ENCODE measurements at regions not wholly inside any gene's neighbourhood (a gene's known extent, or its start where the extent isn't known, plus 50 kb on each side); places are given as distances from the start of the nearest gene placed in this dataset.
A peak's percentile ranks its signal among the peaks of the same experiment; 100 is the strongest.
"Not testable (repeated sequence)": the region's sequence is repeated elsewhere in the genome, so short reads cannot be mapped to it uniquely, and the experiment has no call there.

DNA sequence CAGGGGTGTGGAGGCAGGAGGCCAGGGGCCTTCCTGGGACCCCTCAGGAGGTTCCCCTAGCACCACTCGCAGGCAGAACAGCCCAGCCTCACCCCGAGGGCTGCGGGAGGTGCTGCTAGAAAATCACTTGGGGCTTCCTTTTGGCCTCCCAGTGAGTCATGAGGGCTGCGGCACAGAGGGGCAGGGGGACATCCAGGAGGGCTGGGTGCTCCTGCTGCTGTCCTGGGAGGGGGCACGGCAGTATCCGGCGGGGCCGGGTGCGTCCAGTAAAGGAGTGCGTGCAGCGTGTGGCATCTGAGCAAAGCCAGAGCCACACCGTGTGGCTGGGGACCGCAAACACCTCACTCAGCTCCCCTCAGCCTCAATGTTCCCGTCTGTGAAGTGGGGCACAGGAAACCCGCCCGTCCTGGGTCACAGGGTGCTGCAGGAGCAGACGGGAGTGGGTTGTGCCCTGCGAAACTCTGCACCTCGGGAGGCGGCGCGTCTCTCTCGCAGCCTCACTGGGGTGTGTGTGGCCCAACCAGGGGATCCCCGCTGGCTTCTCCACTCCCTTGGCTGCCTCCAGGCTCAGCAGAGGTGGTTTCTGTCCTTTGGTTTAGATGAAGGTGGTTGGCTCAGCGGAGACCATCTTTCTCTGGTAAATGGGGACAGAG is 117.3 kb upstream of the ZNF469 start:
- DNase-seq (ENCODE audit: low read depth, low spot score) = not testable (repeated sequence)

DNA sequence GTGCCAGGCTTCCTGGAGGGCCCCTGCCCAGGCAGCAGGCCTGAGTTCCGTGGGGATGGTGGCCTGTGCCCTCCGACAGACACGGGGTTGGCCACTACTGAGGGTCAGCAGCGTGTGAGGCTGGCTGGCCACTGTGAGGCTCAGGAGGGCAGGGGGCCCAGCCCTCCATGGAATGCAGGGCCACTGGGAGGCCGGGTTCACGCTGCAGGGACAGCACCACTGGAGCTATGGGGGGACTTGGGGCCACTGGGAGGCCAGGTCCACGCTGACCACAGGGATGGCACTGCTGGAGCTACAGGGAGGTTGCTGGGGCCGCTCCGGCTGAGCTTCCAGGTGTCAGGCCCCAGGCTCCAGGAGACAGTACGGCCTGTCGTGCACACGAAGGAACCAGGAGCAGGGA is 116.7 kb upstream of the ZNF469 start:
- DNase-seq (ENCODE audit: low read depth, low spot score) = not testable (repeated sequence)

DNA sequence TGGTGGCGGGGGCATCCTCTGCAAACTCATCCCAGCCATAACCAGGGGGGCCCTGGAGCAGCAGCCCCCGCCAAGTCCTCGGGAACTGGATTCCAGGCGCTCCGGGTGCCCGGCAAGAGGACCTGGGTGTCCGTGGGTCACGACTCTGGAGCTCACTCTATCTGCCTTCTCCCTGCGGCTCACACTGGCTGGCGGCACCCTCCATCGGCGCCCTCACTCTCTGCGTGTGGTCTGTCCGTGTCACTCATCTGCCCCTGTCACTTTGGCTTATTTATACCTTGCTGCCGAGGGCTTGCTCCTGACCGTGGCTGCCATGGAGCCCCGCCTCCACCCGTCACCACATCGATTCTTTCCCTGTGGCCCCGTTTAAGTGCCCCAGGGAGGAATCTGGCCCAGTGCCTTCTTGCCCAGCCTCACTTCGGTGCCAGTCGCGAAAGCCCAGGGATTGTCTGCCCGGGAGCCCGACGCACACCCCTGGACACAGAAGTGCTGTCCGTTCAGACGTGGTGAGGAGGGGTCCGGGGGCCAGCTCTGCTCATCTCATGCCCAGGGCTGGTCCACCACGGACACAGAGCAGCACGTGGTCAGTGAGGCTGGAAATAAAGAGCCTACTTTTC is 115.7 kb upstream of the ZNF469 start:
- not testable (repeated sequence) for DNase-seq (ENCODE audit: low read depth, low spot score)

DNA sequence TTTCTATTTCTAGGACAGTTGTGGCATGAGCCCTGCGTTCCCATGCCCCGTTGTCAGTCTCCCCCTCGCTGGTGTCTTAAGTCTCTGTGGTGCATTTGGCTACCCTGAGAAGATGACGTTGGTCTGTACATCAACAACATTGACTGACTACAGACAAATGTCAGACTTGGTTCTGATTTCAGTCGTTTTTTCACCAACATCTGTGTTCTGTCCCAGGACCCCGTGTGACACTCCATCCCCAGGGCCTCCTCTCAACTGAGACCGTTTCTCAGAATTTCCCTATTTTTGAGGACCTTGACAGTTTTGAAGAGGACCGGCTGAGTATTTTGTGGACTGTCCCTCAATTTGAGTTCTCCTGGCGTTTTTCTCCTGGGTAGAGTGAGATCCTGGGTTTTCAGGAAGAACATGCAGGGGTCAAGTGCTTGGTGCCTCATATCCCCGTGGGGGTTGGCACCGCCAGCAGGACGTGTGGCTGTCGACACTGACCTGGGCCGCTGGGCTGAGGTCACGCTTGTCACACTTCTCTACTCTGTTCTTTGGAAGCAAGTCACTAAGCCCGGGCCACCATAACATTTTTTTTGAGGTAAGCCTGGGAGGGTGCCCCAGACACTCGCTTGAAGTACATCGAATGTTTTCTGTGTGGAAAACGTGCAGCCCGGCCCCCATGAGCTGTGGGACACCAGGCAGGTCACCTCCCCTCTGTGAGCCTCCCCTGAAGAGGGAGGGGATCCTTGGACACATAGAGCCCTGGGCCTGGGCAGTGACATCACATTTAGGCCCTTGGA is 114.4 kb upstream of the ZNF469 start:
- DNase-seq (ENCODE audit: low read depth, low spot score) = not testable (repeated sequence)

DNA sequence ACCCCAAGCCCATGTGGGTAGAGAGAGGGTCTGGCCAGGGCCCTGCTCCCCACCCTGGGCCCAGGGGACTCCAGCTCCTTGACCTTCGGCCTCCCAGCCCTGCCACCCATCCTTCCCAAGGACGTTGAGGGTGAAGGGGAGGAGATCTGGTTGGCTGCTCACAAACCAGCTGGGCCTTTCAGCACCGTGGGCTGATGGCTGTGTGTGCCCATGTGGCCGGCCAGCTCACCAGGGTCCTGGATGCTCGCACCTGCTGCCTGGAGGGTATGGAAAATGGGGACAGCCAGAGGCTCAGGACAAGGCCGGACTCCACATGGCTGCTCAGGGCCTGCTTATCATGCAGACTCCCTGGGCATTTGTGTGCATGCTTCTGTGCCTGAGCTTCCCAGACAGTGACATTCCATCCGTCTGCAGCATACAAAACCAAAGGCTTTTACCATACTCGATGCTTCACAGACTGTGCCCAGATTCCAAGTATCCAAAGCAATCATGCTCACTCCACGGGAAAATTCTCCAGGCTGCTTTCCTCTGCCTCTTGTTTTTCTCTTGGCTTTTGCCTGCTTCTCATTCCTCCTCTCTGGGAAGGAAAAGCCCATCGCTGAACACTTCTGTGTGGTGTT is 112.5 kb upstream of the ZNF469 start:
- DNase-seq (ENCODE audit: low read depth, low spot score) = peak; percentile 63

DNA sequence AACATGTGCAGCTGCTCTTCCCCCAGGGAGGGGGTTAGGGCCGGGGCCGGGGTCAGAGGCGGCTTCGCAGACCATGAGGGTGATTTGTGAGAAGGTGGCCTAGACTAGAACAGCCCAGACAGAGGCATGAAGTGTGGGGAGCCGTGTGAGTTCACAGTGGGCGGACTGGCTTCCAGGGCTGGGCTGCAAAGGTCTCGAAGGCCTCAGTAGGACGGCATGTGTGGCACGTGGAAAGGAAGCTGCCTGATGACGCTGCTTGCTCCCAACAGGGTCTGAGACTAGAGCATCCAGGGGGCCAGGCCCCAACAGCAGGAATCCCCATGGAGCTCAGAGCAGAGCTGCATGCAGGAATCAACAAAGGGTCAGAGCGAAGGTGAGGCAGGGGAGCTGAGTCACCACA is 111.5 kb upstream of the ZNF469 start:
- DNase-seq (ENCODE audit: low read depth, low spot score) = not testable (repeated sequence)

DNA sequence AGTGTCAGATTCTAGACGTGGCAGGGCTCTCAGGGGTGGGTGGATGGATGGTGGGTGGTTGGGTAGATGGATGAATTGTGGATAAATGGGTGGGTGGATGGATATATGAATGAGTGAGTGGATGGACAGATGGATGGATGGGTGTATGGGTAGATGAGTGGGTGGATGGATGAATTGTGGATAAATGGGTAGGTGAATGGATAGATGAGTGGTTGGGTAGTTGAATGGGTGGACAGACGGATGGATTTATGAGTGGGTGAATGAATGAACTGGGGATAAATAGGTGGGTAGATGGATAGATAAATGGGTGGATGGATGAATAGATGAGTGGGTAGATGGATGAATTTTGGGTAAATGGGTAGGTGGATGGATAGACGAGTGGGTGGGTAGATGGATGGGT is 111.0 kb upstream of the ZNF469 start:
- DNase-seq (ENCODE audit: low read depth, low spot score) = not testable (repeated sequence)

DNA sequence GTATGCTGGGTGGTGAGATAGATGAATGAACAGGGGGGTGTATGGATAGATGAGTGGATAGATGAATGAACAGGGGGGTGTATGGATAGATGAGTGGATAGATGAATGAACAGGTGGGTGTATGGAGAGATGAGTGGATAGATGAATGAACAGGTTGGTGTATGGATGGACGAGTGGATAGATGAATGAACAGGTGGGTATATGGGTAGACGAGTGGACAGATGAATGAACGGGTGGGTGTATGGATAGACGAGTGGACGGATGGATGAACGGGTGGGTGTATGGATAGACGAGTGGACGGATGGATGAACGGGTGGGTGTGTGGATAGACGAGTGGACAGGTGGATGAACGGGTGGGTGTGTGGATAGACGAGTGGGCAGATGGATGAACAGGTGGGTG is 110.3 kb upstream of the ZNF469 start:
- DNase-seq (ENCODE audit: low read depth, low spot score) = not testable (repeated sequence)

DNA sequence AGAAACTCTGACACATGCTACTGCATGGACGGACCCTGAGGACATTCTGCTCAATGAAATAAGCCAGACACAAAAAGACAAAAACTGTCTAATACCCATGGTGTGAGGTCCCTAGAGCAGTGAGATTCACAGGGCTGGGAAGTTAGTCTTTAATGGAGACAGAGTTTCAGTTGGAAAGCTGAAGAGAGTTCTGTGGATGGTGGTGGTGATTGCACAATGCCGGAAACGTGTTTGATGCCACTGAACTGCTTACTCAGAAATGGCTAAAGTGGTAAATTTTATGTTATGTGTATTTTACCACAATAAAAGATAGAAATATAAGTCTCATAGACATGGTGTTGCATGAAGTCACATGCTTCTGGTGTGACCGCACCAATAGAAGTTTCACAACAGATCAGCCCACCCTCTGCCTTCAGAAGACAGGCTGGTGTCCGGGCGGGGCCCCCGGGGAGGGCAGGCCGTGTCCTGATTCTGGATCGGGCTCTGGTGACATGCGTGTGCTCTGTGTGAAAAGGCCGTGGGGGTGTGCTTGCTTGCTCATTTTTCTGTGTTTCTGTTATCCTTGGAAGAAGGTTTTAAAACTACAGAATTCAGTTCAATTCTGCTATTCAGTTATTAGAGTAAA is 108.5 kb upstream of the ZNF469 start:
- not testable (repeated sequence) for DNase-seq (ENCODE audit: low read depth, low spot score)

DNA sequence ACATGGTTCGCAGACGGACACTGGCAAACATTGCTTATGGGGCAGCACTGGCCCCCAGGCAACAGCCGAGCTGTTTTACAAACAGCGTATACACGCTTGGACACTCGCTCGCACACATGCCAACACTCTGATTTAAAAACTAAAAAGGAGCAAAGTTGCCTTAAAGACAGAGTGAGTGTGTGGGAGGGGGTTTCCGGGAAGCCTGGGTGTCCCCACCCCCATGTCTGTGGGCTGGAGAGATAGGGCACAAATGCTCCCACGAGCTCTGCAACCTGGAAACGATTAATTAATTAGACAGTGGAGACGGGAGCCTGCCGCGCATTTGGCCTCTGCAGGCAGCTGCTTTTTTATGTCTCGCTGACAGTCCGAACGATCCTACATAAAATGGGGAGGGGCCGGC is 107.9 kb upstream of the ZNF469 start:
- no peak for DNase-seq (ENCODE audit: low read depth, low spot score)

DNA sequence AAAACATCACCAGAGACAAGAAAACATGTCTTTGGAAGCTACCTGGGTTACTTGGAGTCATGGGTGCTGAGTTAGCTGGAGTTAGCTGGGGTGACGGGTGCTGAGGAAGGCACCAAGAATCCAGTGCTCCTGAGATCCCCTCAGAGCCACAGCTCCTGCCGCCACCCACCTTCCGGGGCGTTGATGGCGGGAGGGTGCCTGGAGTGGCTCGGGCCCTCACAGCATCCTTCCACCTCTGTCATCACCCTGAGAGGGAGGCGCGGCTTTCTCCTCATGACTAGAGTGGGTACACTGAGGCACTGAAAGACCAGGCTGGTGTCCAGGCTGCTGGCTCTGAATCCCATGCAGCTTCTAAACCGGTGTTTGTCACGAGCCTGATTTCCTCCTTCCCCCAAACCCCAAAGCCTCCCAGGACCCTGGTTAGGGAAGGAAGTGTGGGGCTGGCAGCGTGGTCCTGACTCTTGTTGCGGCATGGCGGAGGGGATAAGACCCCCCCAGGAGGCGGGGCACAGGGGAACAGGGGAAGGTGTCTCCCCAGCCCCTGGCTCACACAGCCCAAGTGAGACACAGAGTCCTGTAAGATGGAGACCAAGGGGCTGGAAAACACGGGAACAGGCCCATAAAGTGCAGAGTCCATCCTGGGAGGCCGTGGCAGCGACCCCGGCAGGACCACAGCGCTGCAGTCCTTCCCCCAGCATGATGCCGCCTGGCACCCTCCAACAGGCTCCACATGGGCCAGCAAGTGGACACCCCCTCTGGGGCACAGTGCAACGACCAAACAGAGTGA is 107.2 kb upstream of the ZNF469 start:
- not testable (repeated sequence) for DNase-seq (ENCODE audit: low read depth, low spot score)

DNA sequence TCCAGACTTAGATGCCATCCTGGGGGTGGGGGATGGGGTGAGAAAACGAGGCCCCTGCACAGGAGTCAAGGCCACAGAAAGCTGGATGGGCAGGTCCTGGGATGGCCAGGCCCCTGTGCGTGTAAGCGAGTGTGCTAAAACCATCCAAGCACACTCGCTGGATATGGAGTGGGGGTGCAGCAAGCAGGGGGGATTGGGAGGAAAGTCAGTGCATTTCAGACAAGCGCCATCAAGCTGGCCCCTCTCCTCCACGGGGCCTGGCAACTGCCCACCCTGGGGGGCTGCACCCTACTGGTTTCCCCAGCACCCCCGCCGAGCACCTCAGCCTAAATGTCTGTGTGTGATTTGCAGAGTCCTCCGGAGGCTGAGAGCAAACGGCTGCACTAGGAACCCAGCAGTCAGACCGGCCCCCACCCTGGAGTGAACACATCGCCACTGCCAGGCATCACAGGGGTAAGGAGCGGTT is 106.6 kb upstream of the ZNF469 start:
- DNase-seq (ENCODE audit: low read depth, low spot score) = not testable (repeated sequence)

DNA sequence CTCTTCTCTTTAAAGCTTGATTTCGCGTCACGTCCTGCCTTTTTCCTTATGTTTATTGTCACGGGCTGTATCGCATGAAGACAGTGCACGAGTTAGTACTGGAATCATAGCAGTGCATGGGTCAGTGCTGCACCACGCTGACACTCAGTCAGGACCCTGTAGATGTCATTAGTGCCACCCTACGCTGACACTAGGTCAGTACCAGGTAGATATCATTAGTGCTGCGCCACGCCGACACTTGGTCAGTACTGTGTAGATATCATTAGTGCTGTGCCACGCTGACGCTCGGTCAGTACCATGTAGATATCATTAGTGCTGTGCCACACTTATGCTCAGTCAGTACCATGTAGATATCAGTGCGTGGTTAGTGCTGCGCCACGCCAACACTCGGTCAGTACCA is 106.2 kb upstream of the ZNF469 start:
- no peak for DNase-seq (ENCODE audit: low read depth, low spot score)

DNA sequence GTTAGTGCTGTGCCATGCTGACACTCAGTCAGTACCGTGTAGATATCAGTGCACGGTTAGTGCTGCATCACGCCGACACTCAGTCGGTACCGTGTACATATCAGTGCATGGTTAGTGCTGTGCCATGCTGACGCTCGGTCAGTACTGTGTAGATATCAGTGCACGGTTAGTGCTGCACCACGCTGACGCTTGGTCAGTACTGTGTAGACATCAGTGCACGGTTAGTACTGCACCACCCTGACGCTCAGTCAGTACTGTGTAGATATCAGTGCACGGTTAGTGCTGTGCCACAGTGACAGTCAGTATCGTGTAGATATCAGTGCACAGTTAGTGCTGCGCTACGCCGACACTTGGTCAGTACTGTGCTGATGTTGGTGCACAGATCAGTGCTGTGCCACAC is 102.8 kb upstream of the ZNF469 start:
- no peak for DNase-seq (ENCODE audit: low read depth, low spot score)

DNA sequence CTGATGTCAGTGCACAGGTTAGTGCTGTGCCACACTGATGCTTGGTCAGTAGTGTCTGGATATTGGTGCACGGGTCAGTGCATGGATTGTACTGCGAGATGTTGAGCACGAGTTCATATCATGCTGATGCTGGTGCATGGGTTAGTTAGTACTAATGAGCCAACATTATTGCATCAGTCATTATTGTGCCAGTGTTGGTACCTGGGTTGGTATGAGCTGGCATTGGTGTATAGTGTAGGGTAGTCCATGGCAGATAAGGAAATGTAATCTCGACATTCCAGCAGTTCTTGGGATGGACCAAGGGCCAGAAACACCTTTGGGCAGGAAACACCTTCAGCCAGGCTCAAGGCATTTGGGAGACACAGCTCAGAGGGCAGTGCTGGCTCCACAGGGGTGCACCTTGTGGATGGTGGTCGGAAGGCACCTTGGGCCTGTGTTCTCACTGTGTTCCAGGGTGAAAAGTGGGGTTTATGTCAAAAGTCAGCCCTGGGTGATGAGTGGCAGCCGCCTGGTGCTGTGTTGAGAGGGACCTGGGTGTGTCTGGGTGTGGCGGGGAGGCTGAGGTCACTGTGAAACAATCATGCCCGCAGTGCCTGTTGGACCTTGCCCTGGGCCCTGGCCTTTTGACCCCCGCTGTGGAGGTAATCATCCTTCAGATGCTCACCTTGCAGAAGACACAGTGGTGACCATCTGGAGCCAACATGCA is 100.7 kb upstream of the ZNF469 start:
- DNase-seq (ENCODE audit: low read depth, low spot score) = no peak

DNA sequence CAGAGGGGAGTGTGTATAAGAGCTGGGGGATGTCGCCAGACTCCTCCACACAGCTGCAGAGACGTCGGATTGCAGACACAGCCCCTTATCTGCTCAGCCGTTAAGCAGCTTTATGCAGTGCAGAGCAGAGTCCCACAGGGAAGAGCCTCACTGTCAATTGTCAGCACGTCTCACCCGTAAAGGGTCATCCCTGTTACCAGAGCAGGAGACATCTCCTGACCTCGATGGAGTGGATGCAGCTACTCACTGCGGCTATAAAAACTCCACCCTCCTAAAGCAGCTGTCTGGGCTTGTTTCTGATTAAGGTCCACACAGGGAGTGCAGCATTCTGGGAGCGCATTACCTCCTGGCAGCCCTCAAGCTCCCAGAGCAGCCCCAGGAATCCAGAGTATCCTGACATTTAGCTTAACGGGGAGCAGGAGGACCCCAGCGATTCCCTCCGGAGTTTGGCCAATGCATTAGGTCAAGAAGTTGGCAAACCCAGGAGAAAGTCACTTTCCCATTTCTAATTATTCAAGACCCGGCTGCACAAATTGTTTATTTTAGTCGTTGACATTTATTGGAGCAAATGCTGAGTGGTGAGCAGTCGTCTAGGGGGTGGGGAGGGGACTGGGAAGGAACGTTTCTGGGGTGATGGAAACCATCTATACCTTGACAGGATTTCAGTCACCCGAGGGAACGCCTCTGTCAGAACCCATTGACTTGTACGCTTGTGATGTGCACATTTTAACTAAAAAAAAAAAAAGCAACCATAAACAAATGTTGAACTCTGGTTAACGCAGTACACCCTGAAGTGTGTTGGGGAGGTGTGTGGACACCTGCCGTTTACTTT is 100.0 kb upstream of the ZNF469 start:
- DNase-seq (ENCODE audit: low read depth, low spot score) = no peak

DNA sequence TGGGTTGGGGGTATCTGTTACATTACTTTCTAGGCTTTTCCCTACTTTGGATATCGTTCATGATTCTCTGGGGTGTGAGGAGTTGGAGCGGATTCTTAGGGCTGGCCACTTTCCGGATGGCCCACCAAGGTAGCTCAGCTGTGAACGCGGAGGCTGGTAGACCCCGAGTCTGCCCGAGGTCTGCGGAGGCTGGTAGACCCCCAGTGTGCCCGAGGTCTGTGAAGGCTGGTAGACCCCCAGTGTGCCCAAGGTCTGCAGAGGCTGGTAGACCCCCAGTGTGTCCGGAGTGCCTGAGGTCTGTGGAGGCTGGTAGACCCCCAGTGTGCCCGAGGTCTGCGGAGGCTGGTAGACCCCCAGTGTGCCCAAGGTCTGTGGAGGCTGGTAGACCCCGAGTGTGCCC is 99.2 kb upstream of the ZNF469 start:
- no peak for DNase-seq (ENCODE audit: low read depth, low spot score)

DNA sequence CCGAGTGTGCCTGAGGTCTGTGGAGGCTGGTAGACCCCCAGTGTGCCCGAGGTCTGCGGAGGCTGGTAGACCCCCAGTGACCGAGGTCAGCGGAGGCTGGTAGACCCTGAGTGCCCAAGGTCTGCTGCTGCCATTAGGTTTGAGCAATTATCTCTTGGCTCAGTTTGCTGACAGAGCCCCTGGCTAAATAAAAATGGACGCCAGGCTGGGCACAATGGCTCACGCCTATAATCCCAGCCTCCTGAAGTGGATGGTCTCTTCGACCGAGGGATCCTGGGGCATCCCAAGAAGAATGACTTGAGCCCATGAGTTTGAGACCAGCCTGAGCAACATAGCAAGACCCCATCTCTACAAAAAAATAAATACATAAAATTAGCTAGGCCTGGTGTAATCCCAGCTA is 98.7 kb upstream of the ZNF469 start:
- no peak for DNase-seq (ENCODE audit: low read depth, low spot score)
